Thyroid gland (tissue), 4 donors: ENCODE measurements at regions not wholly inside any gene's neighbourhood (a gene's known extent, or its start where the extent isn't known, plus 50 kb on each side); places are given as distances from the start of the nearest gene placed in this dataset.

Experiments
- DNase-seq, 2 donors: peaks; one replicate each; pipeline ENCODE4 v3.0.0-alpha.2; 2019
- H3K27ac ChIP-seq, 3 donors: fragments of 200-600 bp; sonication (generic); 1 replicate in 2 of 3; 2 replicates in 1 of 3; pipeline ENCODE4 v1.5.1; 2016 to 2019; ENCODE audit warnings: mild to moderate bottlenecking in 1 of 3, moderate library complexity in 1 of 3
- H3K27me3 ChIP-seq: fragments of 200-600 bp; sonication (generic); one replicate; pipeline ENCODE4 v1.5.1; 2019
- H3K36me3 ChIP-seq, 2 donors: fragments of 200-600 bp; sonication (generic); one replicate each; pipeline ENCODE4 v1.5.1; 2016 to 2019
- H3K4me1 ChIP-seq, 2 donors: fragments of 200-600 bp; sonication (generic); one replicate each; pipeline ENCODE4 v1.5.1; 2017 to 2019
- H3K4me3 ChIP-seq, 3 donors: fragments of 200-600 bp; sonication (generic); replicated peaks in 1 of 3; 1 replicate in 2 of 3; 2 replicates in 1 of 3; pipeline ENCODE4 v1.5.1; 2016; ENCODE audit warnings: mild to moderate bottlenecking in 1 of 3
- H3K9me3 ChIP-seq: fragments of 200-600 bp; sonication (generic); one replicate; pipeline ENCODE4 v1.5.1; 2017
- POLR2A ChIP-seq, 2 donors: fragments of 450-650 bp; IDR thresholded peaks; one replicate each; pipeline ENCODE4 v1.6.1; 2017; ENCODE audit warnings: antibody characterized with exemption in 2 of 2, mild to moderate bottlenecking in 2 of 2, moderate library complexity in 1 of 2
- WGBS, 2 donors: methylation state at CpG; one replicate each; pipeline ENCODE4 v1.1.5; 2017; 5-methylcytosine and 5-hydroxymethylcytosine counted together
- intact Hi-C: fragments of 100-400 bp; cut with DNase I; formaldehyde crosslinking; loops from one replicate; pipeline ENCODE4 v1.15.1; 2023
- TF ChIP-seq, protein P1 (sequence below), 6 experiments: fragments of 200-600 bp in 3 of 6; fragments of 450-650 bp in 3 of 6; sonication (generic) in 3 of 6; IDR thresholded peaks; one replicate each; pipeline ENCODE4 v1.5.1; 2016 to 2019; ENCODE audit warnings: antibody characterized with exemption in 6 of 6, mild to moderate bottlenecking in 2 of 6, inconsistent platforms in 1 of 6, moderate library complexity in 1 of 6

DNA sequence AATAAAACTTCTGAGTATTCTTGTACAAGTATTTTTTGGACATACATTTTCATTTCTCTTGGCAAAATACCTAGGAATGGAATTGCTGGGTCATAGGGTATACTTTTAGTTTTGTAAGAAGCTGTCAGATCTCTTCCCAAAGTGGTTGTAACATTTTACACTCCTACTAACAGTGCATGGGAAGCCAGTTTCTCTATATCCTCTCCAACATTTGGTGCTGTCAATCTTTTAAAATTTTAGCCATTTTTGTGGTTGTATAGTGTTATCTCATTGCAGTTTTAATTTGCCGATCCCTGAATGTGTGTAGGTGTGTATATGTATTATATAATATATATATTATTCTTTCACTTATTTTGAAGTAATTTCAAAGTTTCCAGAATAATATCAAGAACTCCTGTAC, 63.1 kb upstream of the TMEM178A start:
- DNase-seq: no peak
- Histone ChIP-seq H3K9me3 (no peaks in the 10 kb centered on the region), H3K4me3 (no peak overlapping the region), H3K36me3 (no peaks in the 10 kb centered on the region), H3K27ac (no peak overlapping the region), H3K27me3 (no peaks in the 10 kb centered on the region), H3K4me1 (no peaks in the 10 kb centered on the region)
- no peak for TF ChIP-seq POLR2A (IDR thresholded peaks at IDR 0.05)
- TF ChIP-seq, protein P1, sequence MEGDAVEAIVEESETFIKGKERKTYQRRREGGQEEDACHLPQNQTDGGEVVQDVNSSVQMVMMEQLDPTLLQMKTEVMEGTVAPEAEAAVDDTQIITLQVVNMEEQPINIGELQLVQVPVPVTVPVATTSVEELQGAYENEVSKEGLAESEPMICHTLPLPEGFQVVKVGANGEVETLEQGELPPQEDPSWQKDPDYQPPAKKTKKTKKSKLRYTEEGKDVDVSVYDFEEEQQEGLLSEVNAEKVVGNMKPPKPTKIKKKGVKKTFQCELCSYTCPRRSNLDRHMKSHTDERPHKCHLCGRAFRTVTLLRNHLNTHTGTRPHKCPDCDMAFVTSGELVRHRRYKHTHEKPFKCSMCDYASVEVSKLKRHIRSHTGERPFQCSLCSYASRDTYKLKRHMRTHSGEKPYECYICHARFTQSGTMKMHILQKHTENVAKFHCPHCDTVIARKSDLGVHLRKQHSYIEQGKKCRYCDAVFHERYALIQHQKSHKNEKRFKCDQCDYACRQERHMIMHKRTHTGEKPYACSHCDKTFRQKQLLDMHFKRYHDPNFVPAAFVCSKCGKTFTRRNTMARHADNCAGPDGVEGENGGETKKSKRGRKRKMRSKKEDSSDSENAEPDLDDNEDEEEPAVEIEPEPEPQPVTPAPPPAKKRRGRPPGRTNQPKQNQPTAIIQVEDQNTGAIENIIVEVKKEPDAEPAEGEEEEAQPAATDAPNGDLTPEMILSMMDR (IDR thresholded peaks at IDR 0.05): no peak
- intact Hi-C loops: no loop called here
- 97 to 98% methylated on average over 1 of the region's 1 CpG for WGBS, 2 donors

DNA sequence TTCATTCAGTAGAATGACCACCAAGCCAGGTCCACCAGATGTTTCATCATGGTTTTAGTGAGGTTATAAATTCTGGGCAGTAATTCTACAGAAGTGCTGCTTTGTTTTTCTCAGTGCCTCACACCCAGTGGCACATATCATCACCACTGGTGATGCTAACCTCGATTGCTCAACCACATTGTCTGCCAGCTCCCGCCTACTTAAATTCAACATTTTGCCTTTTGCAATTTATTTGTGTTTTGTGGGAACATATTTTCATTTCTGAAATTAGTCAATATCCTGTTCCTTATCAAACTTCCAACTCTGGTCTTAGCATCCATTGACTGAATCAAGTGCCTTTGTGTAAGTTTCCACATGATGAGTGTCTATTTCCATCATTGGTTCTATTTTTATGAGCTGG, 62.3 kb upstream of the TMEM178A start:
- Histone ChIP-seq H3K9me3 (no peaks in the 10 kb centered on the region), H3K27me3 (no peaks in the 10 kb centered on the region), H3K4me1 (no peaks in the 10 kb centered on the region), H3K27ac (no peak overlapping the region), H3K36me3 (no peaks in the 10 kb centered on the region), H3K4me3 (no peak overlapping the region)
- TF ChIP-seq, protein P1 (IDR thresholded peaks at IDR 0.05): no peak
- no peak for TF ChIP-seq POLR2A (IDR thresholded peaks at IDR 0.05)
- no peak for DNase-seq
- WGBS, 2 donors: 43 to 46% methylated on average over 2 of the region's 2 CpGs
- intact Hi-C loops: no loop called here

- Histone ChIP-seq H3K4me3 (no peak overlapping the region), H3K27ac (no peak overlapping the region), H3K36me3 (no peaks in the 10 kb centered on the region), H3K9me3 (no peaks in the 10 kb centered on the region), H3K27me3 (no peaks in the 10 kb centered on the region), H3K4me1 (no peaks in the 10 kb centered on the region)
- intact Hi-C loops: no loop called here
- DNase-seq: no peak
- no peak for TF ChIP-seq POLR2A (IDR thresholded peaks at IDR 0.05)
- TF ChIP-seq, protein P1 (IDR thresholded peaks at IDR 0.05): no peak
- 95 to 96% methylated on average over 4 of the region's 4 CpGs for WGBS, 2 donors
These were observed 60.9 kb upstream of the TMEM178A start for GRCh38 chr2:39604866-39605265.

GRCh38 chr2:39606585-39606984, 59.1 kb upstream of the TMEM178A start:
- intact Hi-C loops: no loop called here
- Histone ChIP-seq H3K36me3 (no peaks in the 10 kb centered on the region), H3K4me3 (no peak overlapping the region), H3K27ac (no peak overlapping the region), H3K9me3 (no peaks in the 10 kb centered on the region), H3K4me1 (no peaks in the 10 kb centered on the region), H3K27me3 (no peaks in the 10 kb centered on the region)
- no peak for TF ChIP-seq POLR2A (IDR thresholded peaks at IDR 0.05)
- TF ChIP-seq, protein P1 (IDR thresholded peaks at IDR 0.05): no peak
- WGBS, 2 donors: 70 to 84% methylated on average over 4 of the region's 4 CpGs
- no peak for DNase-seq

GRCh38 chr2:39607538-39608262, 58.0 kb upstream of the TMEM178A start:
- no peaks in the 10 kb centered on the region for H3K4me1 ChIP-seq
- no peak overlapping the region for H3K4me3 ChIP-seq
- no peaks in the 10 kb centered on the region for H3K9me3 ChIP-seq
- no peak overlapping the region for H3K27ac ChIP-seq
- no peaks in the 10 kb centered on the region for H3K27me3 ChIP-seq
- no peak for DNase-seq
- H3K36me3 ChIP-seq: no peaks in the 10 kb centered on the region
- intact Hi-C loops: no loop called here
- 93 to 96% methylated on average over 4 of the region's 4 CpGs for WGBS, 2 donors
- TF ChIP-seq POLR2A (IDR thresholded peaks at IDR 0.05): no peak
- TF ChIP-seq, protein P1 (IDR thresholded peaks at IDR 0.05): no peak
